T-helper 2 cell treated with Interferon-gamma antibody and Interleukin-4, amounts not matched to agents 5 μg/mL and 100 μg/mL, for 36 hours (primary cell): ENCODE measurements at regions not wholly inside any gene's neighbourhood (a gene's known extent, or its start where the extent isn't known, plus 50 kb on each side); places are given as distances from the start of the nearest gene placed in this dataset.

ENCODE experiments used
- DNase-seq: peaks from one replicate; pipeline ENCODE4 v3.0.0; 2021; ENCODE audit warnings: low spot score
- H3K27ac Mint-ChIP-seq: one replicate; pipeline ENCODE4 v1.8.0; 2021; ENCODE audit warnings: mild to moderate bottlenecking, mixed read lengths
- H3K27me3 Mint-ChIP-seq: one replicate; pipeline ENCODE4 v1.8.0; 2021; ENCODE audit warnings: low read depth, mixed read lengths
- H3K36me3 Mint-ChIP-seq: one replicate; pipeline ENCODE4 v1.8.0; 2021; ENCODE audit warnings: low read depth, mixed read lengths
- H3K4me1 Mint-ChIP-seq: one replicate; pipeline ENCODE4 v1.8.0; 2021; ENCODE audit warnings: low read depth, mixed read lengths
- H3K4me3 Mint-ChIP-seq: one replicate; pipeline ENCODE4 v1.8.0; 2022; ENCODE audit warnings: mild to moderate bottlenecking, moderate library complexity, mixed read lengths
- H3K9me3 Mint-ChIP-seq: one replicate; pipeline ENCODE4 v1.8.0; 2021; ENCODE audit warnings: mixed read lengths

- Mint-ChIP-seq H3K27ac (no peak overlapping the region), H3K9me3 (no peaks in the 10 kb centered on the region), H3K27me3 (no peaks in the 10 kb centered on the region), H3K4me3 (no peak overlapping the region), H3K36me3 (no peaks in the 10 kb centered on the region), H3K4me1 (no peaks in the 10 kb centered on the region)
- DNase-seq, result no peak
These were observed 252.4 kb upstream of the GHITM start for GRCh38 chr10:83886871-83887270.

GRCh38 chr10:83892737-83893136 is 246.6 kb upstream of the GHITM start:
- H3K27me3 Mint-ChIP-seq, result no peaks in the 10 kb centered on the region

GRCh38 chr10:83896219-83896618 is 243.1 kb upstream of the GHITM start:
- peaks cover 5% of the 10 kb centered on the region for H3K9me3 Mint-ChIP-seq
- H3K27me3 Mint-ChIP-seq, result no peaks in the 10 kb centered on the region
- no peaks in the 10 kb centered on the region for H3K36me3 Mint-ChIP-seq
- DNase-seq, result no peak
- H3K27ac Mint-ChIP-seq, result no peak overlapping the region
- no peak overlapping the region for H3K4me3 Mint-ChIP-seq
- H3K4me1 Mint-ChIP-seq, result no peaks in the 10 kb centered on the region

More at GRCh38 chr10:83892737-83893136, 246.6 kb upstream of the GHITM start:
- no peaks in the 10 kb centered on the region for H3K9me3 Mint-ChIP-seq
- H3K36me3 Mint-ChIP-seq, result no peaks in the 10 kb centered on the region
- no peak overlapping the region for H3K4me3 Mint-ChIP-seq
- no peak for DNase-seq
- no peaks in the 10 kb centered on the region for H3K4me1 Mint-ChIP-seq
- H3K27ac Mint-ChIP-seq, result no peak overlapping the region

- no peaks in the 10 kb centered on the region for H3K36me3 Mint-ChIP-seq
- peaks cover 5% of the 10 kb centered on the region for H3K9me3 Mint-ChIP-seq
- H3K4me1 Mint-ChIP-seq, result no peaks in the 10 kb centered on the region
- DNase-seq, result no peak
- no peaks in the 10 kb centered on the region for H3K27me3 Mint-ChIP-seq
- no peak overlapping the region for H3K27ac Mint-ChIP-seq
- no peak overlapping the region for H3K4me3 Mint-ChIP-seq
These were observed 241.7 kb upstream of the GHITM start for GRCh38 chr10:83897626-83898025.

- no peaks in the 10 kb centered on the region for H3K27me3 Mint-ChIP-seq
- no peak overlapping the region for H3K4me3 Mint-ChIP-seq
- H3K9me3 Mint-ChIP-seq, result no peaks in the 10 kb centered on the region
- no peaks in the 10 kb centered on the region for H3K36me3 Mint-ChIP-seq
- no peaks in the 10 kb centered on the region for H3K4me1 Mint-ChIP-seq
- no peak for DNase-seq
- no peak overlapping the region for H3K27ac Mint-ChIP-seq
These were observed 230.8 kb upstream of the GHITM start for GRCh38 chr10:83908506-83908905.

GRCh38 chr10:83909001-83909400 is 230.3 kb upstream of the GHITM start:
- H3K9me3 Mint-ChIP-seq, result no peaks in the 10 kb centered on the region
- DNase-seq, result no peak
- no peak overlapping the region for H3K4me3 Mint-ChIP-seq
- no peaks in the 10 kb centered on the region for H3K27me3 Mint-ChIP-seq
- H3K36me3 Mint-ChIP-seq, result no peaks in the 10 kb centered on the region
- no peak overlapping the region for H3K27ac Mint-ChIP-seq
- H3K4me1 Mint-ChIP-seq, result no peaks in the 10 kb centered on the region

GRCh38 chr10:83915801-83916200 is 223.5 kb upstream of the GHITM start:
- H3K27ac Mint-ChIP-seq, result no peak overlapping the region
- H3K36me3 Mint-ChIP-seq, result no peaks in the 10 kb centered on the region
- H3K27me3 Mint-ChIP-seq, result no peaks in the 10 kb centered on the region
- H3K9me3 Mint-ChIP-seq, result no peaks in the 10 kb centered on the region
- H3K4me1 Mint-ChIP-seq, result no peaks in the 10 kb centered on the region
- no peak overlapping the region for H3K4me3 Mint-ChIP-seq
- no peak for DNase-seq

- no peak overlapping the region for H3K27ac Mint-ChIP-seq
- H3K4me1 Mint-ChIP-seq, result no peaks in the 10 kb centered on the region
- H3K36me3 Mint-ChIP-seq, result no peaks in the 10 kb centered on the region
- no peak for DNase-seq
- H3K4me3 Mint-ChIP-seq, result no peak overlapping the region
- no peaks in the 10 kb centered on the region for H3K9me3 Mint-ChIP-seq
- no peaks in the 10 kb centered on the region for H3K27me3 Mint-ChIP-seq
These were observed 221.5 kb upstream of the GHITM start for GRCh38 chr10:83917537-83918506.

GRCh38 chr10:83919187-83919586 is 220.1 kb upstream of the GHITM start:
- Mint-ChIP-seq H3K4me3 (no peak overlapping the region), H3K9me3 (no peaks in the 10 kb centered on the region), H3K4me1 (no peaks in the 10 kb centered on the region), H3K36me3 (no peaks in the 10 kb centered on the region), H3K27me3 (no peaks in the 10 kb centered on the region), H3K27ac (no peak overlapping the region)
- DNase-seq, result no peak

- H3K27me3 Mint-ChIP-seq, result no peaks in the 10 kb centered on the region
- no peak overlapping the region for H3K27ac Mint-ChIP-seq
- no peak for DNase-seq
- H3K36me3 Mint-ChIP-seq, result no peaks in the 10 kb centered on the region
- no peaks in the 10 kb centered on the region for H3K4me1 Mint-ChIP-seq
- no peaks in the 10 kb centered on the region for H3K9me3 Mint-ChIP-seq
- H3K4me3 Mint-ChIP-seq, result no peak overlapping the region
These were observed 217.1 kb upstream of the GHITM start for GRCh38 chr10:83921984-83922860.

- Mint-ChIP-seq H3K4me3 (no peak overlapping the region), H3K4me1 (no peaks in the 10 kb centered on the region), H3K27me3 (no peaks in the 10 kb centered on the region), H3K27ac (no peak overlapping the region), H3K9me3 (no peaks in the 10 kb centered on the region), H3K36me3 (no peaks in the 10 kb centered on the region)
- DNase-seq, result no peak
These were observed 214.2 kb upstream of the GHITM start for GRCh38 chr10:83925133-83925532.

GRCh38 chr10:83926606-83927005 is 212.7 kb upstream of the GHITM start:
- Mint-ChIP-seq H3K27ac (no peak overlapping the region), H3K4me3 (no peak overlapping the region), H3K36me3 (no peaks in the 10 kb centered on the region), H3K4me1 (no peaks in the 10 kb centered on the region), H3K27me3 (no peaks in the 10 kb centered on the region), H3K9me3 (no peaks in the 10 kb centered on the region)
- DNase-seq, result no peak

- no peaks in the 10 kb centered on the region for H3K27me3 Mint-ChIP-seq
- H3K9me3 Mint-ChIP-seq, result no peaks in the 10 kb centered on the region
- no peak for DNase-seq
- H3K27ac Mint-ChIP-seq, result no peak overlapping the region
- no peaks in the 10 kb centered on the region for H3K4me1 Mint-ChIP-seq
- no peak overlapping the region for H3K4me3 Mint-ChIP-seq
- H3K36me3 Mint-ChIP-seq, result no peaks in the 10 kb centered on the region
These were observed 212.1 kb upstream of the GHITM start for GRCh38 chr10:83927166-83927565.

GRCh38 chr10:83929399-83929798 is 209.9 kb upstream of the GHITM start:
- H3K9me3 Mint-ChIP-seq, result no peaks in the 10 kb centered on the region
- no peaks in the 10 kb centered on the region for H3K36me3 Mint-ChIP-seq
- no peak for DNase-seq
- H3K27me3 Mint-ChIP-seq, result no peaks in the 10 kb centered on the region
- no peak overlapping the region for H3K4me3 Mint-ChIP-seq
- no peaks in the 10 kb centered on the region for H3K4me1 Mint-ChIP-seq
- no peak overlapping the region for H3K27ac Mint-ChIP-seq
